Germinal center (tissue), 1 donor: ENCODE measurements at regions not wholly inside any gene's neighbourhood (a gene's known extent, or its start where the extent isn't known, plus 50 kb on each side); places are given as distances from the start of the nearest gene placed in this dataset.

Source experiments
- DNase-seq: peaks from one replicate; pipeline ENCODE4 v3.0.0; 2012; ENCODE audit warnings: mixed read lengths, low spot score

DNA sequence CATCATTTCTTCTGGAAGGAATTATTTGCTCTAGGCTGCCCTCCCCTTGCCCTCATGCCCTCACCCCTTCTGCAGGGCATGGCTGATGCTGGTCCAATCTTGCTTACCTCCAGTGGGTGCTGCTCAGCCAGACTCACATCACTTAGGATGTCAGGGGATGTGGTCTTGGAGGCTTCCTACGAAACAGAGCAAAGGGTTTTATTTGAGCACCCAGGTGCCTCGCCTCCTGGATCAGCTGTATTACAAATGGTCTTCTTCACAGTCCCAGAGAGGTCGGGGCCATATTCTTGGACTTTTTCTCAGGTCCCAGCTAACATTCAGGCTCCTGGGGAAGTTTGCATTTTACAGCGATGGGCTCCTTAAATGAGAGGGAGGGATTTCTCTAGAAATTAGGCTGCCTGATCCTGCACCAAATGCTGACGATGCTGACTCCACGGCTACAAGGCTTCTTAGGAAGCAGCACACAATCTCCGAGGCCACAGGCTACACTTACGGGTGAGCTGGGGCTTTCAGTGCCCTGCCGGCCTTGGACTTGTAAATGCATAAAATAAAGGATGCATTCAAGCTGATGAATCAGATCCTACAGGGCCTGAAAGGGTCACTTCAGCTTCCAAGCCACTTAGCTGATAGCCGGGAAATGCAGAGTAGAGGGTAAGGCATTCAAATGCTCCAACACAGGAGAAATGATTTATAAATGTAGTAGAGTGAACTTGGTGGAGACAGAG, 159.8 kb upstream of the ECI2 start:
- DNase-seq, result no peak

DNA sequence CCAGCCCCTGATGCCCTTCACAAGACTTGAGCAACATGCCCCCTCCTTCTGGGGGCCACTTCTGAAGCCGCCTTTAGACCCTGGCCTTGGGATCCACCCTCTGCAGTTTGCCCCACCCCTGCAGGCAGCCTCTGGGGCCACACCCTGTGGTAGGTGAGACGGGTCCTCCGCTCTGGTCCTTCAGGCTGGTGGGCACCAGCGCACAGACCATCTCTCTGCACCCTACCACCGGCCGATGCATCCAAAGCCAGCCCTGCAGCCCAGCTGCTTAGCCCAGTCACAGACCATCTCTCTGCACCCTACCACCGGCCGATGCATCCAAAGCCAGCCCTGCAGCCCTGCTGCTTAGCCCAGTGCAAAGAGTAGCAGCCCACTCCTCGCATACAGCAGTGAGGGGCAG, 159.3 kb upstream of the ECI2 start:
- no peak for DNase-seq

DNA sequence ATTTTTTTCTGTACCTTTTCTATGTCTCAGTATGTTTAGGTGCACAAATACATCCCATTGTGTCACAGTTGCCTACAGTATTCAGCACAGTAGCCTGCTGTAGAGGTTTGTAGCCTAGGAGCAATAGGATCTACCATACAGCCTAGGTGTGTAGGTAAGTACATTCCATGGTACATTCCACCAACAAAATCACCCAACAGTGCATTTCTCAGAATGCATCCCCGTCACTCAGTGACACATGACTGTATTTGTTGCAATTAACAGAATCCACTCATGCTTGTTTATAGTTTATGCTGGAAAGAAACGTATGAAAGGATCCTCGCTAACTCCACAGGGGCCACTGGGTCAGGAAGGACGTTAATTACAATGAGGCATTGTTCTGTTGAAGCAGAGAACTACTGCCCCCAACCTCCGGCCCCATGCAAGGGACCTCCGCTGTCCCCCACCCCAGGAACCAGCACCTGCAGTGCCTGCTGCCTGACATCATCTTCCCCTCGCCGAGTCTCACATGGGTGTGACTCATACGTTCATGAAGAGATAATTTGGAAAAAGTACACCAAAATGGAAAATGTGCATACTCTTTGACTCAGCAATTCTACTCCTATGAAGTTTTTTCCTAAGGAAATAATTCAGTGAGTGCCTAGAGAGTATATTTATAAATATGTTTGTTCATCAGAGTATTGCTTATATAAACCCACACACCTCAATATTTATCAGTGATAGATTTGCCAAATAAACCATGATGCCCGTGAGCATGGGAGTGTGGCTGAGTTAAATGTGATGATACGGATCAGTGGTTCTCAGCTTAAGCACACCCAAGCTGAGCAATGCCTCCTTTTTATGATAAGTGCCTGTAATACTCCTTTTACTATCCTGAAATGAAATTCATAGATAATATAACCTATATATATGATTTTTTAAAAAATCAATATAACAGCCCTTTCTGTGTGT, 156.4 kb upstream of the ECI2 start:
- DNase-seq, result no peak

DNA sequence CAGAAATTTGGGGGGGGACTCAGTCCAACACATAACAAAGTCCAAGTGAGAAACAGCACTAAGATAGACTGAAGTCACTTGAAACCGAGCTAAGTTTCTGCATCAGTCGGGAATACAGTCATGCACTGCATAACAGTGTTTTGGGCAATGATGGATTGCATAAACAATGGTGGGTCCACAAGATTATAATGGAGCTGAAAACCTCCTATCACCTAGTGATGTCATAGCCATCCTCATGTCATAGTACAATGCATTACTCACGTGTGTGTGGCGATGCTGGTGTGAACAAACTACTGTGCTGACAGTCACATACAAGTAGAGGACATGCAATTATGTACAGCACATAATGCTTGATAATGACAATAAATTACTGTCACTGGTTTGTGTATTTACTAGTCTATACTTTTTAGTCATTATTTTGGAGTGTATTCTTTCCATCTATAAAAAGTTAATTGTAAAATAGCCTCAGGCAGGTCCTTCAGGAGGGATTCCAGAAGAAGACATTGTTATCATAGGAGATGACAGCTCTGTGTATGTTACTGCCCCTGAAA, 154.5 kb upstream of the ECI2 start:
- DNase-seq, result no peak

DNA sequence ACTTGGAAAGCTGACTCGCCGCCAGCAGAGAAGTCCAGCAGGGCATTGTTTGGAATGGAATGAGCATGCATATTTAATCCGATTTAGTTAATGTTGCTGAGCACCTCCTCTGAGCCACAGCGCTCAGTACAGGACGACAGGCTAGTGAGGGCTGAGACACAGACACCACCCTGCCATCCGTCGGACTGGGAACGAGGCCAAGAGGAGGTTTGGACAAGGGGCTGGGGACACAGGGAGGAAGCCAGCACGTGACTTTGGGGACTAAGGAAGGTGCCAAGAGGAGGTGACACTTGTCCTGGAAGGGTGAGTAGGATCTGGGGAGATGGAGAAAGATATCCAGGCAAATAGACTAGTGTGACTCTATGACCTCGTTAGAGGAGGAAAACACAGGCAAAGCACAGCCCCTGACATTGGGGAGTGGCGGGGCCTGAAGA, 152.5 kb upstream of the ECI2 start:
- DNase-seq, result no peak

DNA sequence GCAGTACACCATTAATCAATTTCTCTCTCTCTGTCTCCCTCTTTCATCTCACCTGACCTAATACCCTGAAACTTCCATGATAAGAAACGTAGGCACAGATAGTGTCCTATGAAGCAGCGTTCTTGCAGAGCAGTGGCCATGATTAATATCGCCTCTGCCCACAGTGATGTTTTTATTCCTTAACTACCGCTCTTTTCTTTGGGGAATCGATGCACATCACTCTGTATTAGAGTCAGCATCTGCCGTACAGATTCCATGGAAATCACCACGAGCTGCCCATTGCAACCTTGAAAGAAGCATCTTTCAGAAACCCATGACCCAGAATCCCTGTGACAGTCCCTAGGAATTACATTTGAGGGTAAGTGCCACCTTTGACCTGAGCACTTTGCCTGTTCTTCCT, 152.0 kb upstream of the ECI2 start:
- DNase-seq, result no peak

DNA sequence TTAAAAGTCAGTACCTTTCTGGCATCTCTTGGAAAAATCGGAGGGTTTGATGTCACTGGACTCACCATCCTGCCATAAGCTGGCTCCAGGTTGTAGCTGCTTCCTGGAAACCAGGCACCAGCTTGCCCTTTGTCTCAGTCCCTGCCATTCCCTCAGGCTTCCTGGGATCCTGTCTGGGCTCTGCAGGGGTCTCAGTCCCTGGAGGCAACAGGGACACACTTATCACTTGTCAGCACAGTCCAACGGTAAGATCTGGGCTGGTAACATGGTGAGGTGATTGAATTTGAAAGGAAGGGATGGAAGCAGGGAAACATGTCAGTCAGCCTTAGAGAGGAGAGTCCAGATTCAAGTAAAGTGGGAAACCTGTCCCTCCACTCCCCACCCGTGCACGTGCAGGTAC, 147.6 kb upstream of the ECI2 start:
- no peak for DNase-seq

DNA sequence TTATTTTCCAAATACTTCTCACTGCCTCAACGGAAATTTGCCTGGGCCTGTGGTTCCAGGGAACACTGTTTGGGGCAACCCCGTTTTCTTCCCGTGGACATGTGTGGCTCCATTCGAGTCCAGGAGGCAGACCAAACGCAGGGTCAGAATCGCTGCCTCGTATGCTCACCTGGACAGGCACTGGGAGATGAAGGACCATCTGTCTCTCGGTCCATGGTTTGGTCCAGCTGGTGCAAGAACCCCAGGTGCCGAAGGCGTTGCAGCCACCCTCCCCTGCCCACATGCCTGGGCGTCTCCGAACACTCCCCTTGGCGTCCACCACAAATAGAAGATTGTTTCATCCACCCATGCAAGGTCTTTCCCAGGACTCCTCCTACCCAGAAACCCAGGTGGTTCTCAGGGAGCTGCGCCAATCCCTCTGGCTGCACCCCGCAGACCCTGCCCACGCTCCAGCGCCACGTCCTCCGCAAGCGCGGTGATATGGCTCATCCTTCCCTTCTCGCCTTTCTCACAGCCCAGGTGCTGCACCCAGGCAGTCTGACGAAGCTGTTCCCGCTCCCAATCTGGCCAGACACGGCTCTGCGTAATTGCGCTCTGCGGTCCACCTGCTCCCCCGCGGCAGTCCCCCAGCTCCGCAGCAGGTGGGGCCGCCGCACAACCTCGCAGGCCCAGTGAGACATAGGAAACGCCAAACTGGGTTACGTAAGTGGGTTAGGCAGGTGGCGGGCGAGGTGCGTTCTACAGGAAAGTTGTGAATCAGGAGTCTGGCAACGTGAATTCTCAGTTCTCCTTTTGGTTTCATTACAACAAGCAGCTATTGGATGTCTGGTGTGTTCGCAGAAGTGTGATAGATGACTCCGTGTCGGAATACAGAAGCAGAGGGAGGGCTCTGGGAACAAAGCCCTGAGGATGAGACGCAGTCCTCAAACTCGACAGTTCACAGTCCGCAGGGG, 146.2 kb upstream of the ECI2 start:
- peak; percentile 33 for DNase-seq

DNA sequence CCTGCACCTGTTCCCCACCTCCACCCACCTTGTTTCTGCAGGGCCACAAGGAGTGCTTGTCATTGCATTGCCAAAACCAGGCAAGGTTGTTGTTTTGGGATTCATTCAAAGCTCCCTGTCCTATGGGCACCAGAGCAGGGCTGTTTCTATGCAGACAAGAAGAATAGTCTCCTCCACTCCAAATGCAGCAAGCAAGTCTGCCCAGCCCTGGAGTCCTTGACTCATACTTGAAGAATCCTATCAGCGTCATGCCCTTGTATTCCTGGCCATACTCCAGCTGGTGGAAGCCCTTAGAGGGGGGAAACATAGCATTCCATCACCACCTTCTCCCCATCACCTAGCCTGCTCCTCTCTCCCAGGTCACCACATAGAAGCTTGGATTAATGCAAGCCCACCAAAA, 145.3 kb upstream of the ECI2 start:
- DNase-seq, result no peak

DNA sequence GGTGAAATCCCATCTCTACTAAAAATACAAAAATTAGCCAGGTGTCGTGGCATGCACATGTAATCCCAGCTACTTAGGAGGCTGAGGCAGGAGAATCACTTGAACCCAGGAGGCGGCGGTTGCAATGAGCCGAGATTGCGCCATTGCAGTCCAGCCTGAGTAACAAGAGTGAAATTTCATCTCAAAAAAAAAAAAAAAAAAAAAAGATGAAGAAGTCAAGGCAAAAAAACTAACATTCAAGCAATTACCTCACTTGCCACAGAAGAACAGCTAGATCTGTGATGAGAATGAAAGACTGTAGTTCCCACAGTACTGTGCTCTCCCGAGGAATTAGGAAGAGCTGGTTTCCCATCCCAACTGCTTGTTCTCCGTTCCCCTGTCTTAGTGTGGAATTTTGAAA, 144.7 kb upstream of the ECI2 start:
- no peak for DNase-seq

DNA sequence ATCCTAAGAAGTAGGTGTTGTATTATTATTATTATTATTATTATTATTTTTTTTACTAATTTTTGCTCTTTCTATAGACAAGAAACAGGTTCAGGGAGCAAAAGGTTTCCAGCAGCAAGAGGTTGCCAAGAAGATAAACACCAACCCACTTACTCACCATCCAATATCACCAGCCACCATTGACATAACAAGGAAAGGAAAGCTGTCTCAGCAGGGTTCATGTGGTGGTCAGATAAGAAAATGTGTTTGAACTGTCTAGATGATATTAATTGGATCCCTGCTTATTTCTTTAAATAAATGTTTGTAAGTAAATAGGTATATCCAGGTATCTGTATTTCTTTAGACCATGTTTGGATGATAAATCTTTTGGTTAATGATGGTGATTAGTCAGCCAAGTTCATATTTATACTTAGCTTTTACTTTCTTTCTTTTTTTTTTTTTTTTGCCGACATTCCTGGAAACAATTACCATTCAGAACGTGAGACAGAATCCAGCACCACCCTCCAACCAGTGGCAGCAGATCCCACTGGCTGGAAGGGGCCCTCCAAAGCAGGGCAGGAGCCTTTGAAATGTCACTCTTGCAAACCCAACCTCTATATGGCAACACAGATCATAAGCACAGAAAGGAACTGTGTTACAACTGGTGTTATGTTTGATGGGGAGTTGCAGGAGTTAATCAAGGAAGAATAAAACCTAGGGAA, 139.2 kb upstream of the ECI2 start:
- DNase-seq, result no peak

DNA sequence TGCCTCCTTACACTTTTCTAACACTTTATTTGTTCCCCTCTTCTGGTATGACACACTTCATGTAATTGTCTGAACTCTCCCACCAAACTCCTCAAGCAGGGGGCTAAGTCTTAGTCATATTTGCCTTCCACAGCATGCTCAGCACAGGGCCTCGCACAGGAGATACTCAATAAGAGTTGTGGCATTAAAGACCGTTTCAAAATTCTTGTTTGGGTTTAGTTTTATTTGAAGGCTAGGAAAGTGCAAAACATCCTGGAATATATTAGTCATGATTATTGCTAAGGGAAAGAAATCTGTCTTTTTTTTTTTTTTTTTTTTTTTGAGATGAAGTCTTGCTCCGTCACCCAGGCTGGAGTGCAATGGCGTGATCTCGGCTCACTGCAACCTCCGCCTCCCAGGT, 137.6 kb upstream of the ECI2 start:
- DNase-seq, result no peak

DNA sequence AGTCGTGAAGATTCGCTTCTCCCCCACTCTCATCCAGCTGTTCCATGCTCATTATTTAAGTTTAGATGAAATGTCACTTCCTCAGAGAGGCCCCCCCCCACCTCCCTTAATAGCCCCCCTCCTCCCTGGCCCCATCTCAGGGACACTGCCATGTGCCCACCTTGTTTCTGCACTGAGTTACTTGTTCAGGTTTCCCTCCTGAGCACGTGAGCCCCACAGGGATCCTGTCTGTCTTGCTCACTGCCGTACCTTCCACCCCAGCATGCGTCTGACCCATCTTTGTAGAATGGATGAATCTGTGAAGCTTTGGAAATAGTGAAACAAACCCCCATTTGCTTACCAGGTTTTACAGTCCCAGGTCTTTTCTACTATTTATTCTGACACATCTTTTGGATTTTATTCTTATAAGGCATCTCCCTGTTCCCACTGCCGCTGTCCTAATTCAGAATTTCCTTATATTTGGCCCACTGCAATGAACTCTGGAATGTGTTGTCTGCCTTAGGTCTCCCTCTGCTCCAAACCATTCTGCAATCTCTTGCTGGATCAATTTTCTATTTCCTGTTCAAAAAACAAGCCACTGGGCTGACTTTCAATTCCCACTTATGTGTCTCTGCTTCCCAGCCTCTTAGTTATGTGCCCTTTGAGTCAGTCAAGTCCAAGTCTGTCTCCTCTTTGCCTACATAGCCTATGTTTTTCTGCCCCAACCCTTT, 136.5 kb upstream of the ECI2 start:
- no peak for DNase-seq

DNA sequence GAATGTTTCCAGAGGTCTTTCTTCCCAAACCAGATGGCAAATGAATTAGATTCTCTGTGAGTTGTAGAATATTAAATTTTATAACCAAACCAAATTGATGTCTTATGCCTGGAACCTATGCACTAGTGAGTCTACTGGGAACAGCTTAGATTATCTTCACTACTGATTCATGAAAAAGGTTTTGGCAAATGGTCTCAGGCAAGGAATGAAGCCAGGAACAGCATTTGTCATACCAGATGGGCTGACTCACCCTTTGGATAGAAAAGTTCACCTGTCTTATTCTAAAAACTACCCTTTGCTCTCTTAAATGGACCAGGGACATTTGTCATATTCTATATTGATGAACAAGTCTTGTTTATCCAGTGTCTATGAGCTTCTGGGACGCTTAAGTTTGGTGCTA, 135.4 kb upstream of the ECI2 start:
- no peak for DNase-seq

DNA sequence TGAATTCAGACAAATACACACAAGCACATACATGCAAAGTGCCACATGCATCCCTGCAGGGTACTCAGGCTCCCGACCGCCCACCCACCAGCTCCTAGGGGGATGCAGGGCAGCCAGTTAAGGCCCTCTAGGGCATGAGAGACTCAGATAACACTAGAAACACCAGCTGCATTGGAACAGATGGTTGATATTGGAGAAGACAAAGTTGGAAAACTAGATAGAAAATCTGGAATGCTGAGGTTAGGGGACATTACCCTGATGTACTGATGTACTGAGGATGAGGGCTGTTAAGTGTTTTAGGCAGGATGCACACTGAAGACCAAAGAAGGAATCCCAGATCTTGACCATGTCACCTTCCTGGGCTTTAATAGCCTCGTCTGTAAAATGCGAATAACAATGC, 134.6 kb upstream of the ECI2 start:
- no peak for DNase-seq

DNA sequence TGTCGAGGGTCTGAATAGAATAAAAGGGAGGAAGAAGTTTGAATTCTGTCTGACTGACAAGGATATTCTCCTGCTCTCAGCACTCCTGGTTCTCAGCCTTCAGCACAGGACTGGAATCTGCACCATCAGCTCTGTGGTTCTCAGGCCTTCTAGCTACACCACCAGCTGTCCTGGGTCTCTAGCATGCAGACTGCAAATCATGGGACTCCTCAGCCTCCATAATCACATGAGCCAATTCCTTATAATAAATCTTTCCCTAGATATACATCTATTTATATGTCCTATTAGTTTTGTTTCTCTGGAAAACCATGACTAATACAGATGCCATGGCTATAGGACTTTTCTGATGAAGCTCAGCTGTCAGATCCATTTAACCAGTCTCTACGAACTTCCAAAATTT, 132.8 kb upstream of the ECI2 start:
- DNase-seq, result no peak

DNA sequence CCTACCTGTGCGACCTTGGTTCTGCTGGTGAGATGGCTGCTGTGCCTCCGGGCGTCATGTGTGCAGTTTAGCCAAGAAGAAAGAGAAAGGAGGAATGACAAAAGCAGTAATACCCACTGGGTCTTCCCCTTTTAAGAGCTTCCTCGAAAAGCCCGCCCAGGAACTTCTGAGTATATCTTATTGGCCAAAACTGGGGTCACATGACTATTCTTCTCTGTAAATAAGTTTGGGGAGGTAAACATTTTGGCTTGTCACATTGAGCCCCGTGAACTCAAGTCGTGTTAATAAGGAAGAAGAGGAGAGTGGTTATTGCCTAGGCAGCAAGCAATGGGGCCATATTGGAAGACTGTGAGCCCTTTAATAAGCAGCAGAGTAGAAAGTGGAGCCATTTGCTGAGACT, 130.4 kb upstream of the ECI2 start:
- no peak for DNase-seq

DNA sequence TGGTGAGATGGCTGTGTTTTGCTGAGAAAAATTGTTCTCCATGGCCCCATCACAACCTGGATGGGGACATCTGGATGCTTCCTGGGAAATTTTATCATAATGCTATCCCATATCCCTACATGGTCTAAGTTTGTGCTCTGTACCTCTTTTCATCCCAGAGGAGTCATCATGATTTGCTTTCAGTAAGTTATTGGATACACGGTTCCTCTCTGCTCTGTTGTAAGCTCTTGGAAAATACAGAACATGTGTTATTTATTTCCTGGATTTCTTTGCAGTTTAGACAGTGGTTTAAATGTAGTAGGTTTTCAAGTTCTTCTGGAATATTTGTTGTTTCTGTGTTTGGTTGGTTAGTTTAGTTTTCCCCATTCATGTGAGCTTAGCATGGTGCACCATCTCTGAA, 129.2 kb upstream of the ECI2 start:
- no peak for DNase-seq

DNA sequence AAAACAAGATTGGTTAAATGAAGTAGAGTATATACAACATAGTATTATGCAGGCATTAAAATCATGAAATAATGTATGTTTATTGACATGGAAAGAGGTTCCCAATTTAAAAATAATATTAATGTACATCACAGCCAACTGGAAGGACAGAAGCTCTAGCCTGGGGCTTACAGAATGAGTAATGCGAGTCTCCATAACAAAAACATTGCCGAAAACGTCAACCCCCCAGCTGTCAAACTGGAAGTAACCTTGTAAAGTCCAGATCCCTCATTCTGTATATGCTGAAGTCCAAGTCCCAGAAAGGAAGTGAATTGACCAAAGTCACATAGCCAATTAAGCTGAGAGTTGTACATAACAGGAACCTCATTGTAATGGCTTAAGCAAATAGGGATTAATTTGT, 128.7 kb upstream of the ECI2 start:
- no peak for DNase-seq

DNA sequence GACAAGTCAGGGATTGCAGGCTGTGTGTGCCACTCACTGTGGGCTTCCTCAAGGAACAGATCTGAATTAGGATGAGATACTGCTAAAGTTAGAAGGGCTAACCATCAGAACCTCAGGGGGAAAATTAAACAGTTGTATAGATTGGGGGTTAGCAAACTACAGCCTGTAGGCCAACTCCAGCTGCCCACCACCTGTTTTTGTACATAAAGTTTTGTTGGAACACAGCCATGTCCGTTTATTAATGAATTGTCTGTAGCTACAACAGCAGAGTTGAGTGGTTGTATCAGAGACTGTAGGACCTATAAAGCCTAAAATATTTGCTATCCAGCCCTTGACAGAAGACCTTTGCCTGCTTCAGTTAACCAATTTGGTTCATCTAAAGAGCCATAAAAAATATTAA, 127.2 kb upstream of the ECI2 start:
- no peak for DNase-seq

DNA sequence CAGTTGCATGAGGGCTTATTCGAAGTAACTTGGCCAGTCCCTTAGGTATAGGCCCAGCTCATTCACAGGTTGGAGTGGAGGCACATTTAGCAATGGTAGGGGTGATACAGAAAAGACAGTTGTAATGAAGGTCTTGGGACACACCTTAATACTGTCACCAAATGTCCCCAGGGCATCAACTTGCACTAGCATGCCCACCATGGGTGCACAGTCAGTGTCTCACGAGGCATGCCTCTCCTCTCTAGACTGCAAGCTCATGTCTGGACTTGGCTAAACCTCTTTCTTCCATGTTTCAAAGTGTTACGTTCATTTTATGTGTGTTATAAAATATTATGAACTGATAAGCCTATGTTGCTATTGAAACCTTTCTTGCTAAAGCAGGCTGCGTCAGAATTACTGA, 124.0 kb upstream of the ECI2 start:
- DNase-seq, result no peak
